ENCODE measurements at regions not wholly inside any gene's neighbourhood (a gene's known extent, or its start where the extent isn't known, plus 50 kb on each side); places are given as distances from the start of the nearest gene placed in this dataset.

DNA sequence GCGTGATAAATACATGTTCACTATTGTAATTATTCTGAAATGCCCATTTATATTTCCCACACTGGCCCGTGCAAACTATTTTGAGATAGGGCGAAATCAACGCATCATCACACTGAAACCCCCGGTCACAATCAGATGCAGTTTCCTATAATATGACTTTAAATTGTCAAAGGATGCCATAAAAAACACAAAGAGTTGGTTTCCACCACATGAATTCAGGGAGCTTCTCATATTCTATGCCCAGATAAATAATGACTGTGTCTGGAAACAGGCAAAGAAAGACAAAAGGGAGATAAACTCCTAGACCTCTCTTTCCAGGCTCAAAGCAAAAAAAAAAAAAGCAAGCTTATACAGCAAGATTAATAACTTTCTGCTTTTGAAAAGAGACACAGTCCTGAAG is 375.8 kb upstream of the AKR1E2 start:
- TF ChIP-seq CTCF (IDR thresholded peaks at IDR 0.05; ENCODE audit: low read depth, low read length, poor library complexity, severe bottlenecking) = no peak
- TF ChIP-seq EZH2phosphoT487 (IDR thresholded peaks at IDR 0.05; ENCODE audit: borderline replicate concordance, low read length) = no peak
